NCI-H1694 (cell line): ENCODE measurements at regions not wholly inside any gene's neighbourhood (a gene's known extent, or its start where the extent isn't known, plus 50 kb on each side); places are given as distances from the start of the nearest gene placed in this dataset.
"Not testable (repeated sequence)": the region's sequence is repeated elsewhere in the genome, so short reads cannot be mapped to it uniquely, and the experiment has no call there.

ENCODE experiments used
- DNase-seq: peaks from one replicate; lab custom pipeline; 2025; lab: John Stamatoyannopoulos, UW

DNA sequence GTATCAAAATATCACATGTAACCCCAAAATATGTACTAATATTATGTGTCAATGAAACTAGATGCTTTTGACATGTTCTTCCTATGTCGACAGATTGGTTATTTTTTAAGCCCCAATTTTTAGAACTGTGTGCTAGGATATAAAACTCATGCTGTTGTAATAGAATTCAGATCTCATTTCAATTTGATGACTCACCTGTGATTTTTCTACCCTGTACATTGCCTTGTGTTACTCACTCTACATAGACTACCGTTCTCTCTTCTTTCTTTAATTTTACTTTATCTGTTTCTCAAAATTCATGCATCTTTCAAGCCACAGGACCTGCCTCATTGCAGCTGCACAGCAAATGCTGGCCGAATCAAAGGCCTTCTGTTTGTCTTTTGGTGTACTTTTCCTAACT, 284.5 kb downstream of the MAT2B start:
- DNase-seq = no peak

DNA sequence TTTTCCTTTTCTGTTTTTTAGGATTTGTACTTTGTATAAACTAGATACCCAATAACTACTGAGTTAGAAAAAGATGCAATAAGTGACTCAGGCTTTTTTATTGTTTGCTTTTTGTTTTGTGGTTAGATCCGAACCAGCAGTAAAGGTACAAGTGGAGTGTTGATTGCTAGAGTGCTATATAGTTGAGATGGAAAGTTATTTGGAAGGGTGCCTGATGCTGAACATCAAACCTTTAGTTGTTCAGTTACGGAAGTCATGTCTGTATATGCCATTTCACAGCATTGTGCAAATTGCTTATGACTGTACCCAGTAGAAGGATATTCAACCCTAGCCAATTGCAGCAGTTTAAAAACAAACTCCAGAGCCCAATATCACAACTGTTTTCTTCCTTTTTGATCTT, 285.1 kb downstream of the MAT2B start:
- no peak for DNase-seq

DNA sequence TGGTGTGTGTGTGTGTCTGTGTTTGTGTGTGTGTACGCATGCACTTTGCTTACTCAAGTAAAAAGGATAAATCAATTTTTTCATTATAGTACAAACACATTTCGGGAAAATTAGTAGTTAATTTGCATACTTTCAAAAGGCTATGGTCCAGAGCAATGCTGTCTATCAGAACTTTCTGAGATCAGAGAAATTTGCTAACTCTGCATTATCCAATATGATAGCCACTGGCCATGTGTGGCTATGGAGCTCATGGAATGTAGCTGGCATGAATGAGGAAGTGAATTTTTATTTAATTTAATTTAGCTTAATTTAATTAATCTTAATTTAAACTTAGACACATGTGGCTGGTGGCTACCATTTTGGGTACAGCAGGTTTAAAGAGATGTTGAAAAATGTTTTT, 289.6 kb downstream of the MAT2B start:
- no peak for DNase-seq

DNA sequence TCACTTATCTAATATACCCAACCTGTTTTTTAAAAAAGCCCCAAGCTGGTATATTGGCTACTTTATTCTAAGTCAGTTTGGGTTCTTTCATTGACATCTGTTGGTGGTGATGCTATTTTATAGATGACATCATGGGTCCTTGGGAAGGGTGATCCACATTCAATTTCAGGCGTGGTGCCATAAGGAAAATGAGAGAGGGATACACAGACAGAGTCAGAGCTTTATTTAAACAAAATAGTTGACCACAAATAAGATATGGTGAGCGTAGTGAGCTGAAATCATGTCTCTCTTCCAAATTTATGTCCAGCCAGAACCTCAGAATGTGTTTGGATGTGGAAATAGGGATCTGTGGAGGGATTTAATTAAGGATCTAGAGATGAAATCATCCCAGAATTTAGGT, 302.4 kb downstream of the MAT2B start:
- no peak for DNase-seq

DNA sequence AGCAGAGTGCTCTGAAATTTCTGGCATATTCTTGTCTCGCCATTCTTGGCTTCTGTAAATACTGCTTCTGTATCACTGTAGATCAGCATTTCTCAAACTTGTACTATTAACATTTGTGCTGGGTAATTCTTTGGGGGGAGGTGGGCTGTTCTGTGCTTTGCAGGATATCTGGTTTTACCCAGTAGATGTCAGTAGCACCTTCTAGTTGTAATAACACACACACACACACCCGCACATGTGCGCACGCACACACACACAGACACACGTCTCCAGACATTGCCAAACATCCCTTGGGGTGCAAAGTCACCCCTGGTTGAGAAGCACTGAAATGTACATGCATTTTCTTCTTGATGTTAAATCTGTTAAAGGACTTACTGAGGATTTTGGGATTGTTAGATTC, 304.1 kb downstream of the MAT2B start:
- DNase-seq = no peak

DNA sequence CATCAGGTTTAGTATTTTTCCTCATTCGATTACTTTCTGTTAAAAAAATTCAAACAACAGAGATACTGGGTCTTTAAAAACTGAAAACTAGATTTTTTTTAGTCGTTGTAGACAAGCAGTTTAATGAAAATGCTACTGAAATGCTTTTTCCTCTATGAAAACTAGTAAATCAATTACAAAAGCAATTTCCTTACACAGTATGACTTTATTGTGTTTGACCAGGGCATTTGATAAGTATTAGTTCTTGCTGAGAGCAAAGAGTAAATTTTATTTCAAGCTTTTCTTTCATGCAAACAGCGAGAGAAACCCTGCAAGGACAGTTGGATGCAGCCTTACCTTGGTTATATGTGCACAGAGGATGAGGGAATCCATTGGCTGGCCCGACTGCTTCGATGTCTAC, 308.5 kb downstream of the MAT2B start:
- no peak for DNase-seq

DNA sequence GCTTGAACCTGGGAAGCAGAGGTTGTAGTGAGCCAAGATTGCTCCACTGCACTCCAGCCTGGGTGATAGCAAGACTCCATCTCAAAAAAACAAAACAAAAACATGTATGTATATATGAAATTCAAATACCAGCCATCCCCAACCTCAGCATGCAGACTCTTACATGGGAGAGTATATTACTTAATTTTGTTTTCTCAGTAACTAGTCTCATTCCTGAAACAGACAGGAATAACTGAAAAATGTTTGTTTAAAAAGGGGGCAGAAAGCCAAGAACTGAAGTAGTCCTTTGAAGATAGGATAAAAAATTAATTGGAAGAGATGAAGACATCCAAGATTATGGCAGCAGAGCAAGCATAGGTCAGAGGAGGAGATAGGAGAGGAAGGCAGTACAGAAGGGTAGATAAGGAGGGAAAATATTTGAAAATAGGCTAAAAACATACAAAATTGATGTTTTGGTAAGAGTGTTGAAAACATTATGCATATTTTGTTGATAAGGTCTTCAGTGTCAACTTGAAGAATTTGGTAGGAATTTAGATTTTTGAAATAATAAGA, 309.9 kb downstream of the MAT2B start:
- DNase-seq = no peak

DNA sequence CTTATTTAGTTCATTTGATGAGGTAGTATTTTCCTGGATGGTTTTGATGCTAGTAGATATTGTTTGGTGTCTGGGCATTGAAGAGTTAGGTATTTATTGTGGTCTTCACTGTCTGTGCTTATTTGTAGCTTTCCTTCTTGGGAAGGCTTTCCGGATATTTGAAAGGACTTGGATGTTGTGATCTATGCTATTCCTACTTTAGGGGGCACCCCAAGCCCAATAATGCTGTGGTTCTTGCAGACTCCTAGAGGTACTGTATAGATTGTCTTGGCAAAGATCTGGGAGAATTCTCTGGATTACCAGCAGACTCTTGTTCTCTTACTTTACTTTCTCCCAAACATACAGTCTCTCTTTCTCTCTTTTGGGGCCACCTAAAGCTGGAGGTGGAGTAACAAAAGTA, 315.7 kb downstream of the MAT2B start:
- no peak for DNase-seq

DNA sequence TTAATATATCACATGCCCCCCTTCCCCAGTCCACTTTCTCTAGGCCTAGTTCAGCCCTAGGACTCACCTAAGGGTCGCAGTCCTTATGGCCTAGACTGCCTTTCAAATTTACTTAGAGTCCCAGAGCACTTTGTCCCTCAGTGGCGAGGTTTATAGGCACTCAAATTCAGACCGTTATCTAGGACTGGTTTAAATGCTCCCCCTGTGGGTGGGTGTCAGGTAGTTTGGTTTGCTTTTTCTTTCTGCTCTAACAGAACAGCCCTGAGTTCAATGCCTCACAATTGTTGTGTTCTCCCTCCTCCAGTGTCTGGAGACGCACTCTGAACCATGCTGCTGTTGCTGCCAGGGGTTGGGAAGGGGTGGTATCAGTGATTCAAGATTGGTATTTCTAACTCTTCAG, 317.1 kb downstream of the MAT2B start:
- no peak for DNase-seq

DNA sequence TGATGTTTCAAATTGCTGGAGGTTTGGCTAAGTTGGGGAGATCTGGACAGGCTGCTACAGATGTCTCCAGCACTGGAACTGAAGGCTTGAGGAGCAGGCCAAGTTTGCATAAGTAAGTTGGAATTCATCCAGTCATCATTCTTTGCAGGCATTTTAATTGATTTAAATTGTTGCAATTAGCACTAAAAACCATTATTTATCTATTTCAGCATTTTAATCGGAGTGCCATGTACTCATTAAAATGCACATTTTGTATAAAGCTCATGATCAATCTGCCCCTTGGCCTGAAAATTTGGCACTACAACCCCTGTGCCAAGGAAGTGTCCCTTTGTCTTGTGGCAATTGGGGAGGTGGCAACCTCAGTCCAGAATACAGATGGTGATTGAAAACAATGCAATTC, 320.2 kb downstream of the MAT2B start:
- DNase-seq = no peak

DNA sequence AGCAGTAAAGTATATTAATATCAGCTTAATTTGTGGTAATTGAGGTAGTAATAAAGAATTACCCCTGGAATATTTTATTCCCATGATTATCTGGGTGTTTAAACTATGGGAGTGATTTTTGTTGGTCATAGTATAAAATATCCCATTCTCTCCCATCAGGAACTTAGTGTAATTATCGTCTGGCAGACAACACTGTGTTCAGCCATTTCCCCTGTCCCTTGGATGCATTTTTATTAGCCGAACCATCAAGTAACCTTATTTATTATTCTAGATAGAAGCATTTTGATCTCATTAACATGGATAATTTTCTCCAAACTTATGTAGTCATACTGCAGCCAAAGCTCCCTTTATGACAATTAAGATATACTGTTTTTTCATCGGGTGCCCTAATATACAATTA, 320.8 kb downstream of the MAT2B start:
- no peak for DNase-seq

DNA sequence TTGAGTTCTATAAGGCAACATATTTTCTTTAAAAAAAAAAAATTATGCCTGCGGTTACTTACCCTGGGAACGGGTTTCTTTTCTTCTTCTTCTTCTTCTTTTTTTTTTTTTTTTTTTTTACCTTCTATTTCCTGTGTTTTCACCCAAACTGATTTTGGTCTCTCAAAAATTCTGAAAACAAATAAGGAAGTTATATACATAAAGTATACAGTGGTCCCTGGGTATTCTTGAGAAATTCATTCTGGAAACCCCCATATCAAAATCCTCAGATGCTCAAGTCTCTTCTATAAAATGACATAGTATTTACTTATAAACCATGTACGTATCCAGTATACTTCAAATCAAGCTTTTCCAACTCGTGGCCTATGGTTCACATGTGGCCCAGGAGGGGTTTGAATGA, 326.7 kb downstream of the MAT2B start:
- no peak for DNase-seq

DNA sequence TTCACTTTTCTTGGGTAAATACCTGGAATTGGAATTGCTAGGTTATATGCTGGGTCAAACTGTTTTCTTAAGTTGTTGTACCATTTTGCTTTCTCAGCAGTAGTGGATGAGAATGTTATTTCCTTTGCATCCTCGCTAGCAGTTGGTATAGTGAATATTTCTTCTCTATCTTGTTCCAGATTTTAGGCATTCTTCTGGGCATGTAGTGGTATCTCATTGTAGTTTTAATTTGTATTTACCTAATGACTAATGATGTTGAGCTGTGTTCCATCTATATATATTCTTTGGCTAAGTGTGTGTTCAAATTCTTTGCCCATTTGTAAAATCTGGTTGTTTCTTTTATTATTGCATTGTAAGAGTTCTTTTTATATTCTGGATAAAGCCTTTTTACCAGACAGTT, 333.3 kb downstream of the MAT2B start:
- DNase-seq = no peak

DNA sequence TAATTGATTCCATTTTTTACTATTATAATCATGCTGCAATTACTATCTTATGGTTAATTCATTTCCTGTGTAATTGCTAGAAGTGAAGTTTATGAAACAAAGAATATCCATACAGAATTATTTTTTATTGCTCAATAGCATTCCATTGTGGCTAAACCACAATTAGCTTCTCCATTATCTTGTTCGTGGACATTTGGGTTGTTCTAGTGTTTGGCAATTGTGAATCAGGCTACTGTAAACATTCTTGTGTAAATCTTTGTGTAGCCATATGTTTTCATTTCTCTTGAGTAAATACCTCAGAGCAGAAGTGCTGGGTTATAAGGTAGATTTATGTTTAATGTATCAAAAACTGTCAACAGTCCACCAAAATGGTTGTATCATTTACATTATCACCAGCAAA, 341.1 kb downstream of the MAT2B start:
- no peak for DNase-seq

DNA sequence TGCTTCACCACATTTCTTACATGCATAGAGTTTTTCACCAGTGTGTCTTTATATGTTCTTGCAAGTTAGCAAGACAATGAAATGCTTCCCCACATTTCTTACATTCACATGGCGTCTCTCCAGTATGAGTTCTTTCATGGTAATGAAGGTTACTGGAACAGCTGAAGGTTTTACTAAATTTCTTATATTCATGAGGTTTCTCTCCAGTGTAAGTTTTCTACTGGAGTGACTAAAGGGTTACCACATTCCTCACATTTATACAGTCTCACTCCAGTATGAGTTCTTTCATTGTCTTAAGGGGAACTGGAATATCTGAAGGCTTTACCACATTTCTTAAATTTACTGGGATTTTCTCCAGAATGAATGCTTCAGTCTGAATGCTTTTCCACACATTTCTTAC, 350.3 kb downstream of the MAT2B start:
- no peak for DNase-seq

DNA sequence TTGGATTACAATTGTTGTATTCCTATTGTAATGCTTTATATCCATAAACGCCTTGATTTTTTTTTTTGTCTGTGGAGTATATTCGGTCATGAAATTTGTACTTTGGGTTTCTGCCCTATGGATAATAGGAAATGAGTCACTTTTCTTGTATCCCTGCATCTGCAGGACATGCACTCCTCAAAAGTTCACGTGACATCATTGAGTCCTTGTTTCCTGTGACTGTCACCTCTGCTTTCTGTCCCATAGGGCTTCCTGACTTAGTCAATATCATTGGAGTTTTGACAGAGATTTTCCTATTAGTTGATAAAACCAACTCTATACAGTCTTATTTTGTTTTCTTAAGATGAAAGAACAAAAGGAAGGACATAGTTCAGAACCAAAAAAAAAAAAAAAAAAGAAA, 356.3 kb downstream of the MAT2B start:
- no peak for DNase-seq

DNA sequence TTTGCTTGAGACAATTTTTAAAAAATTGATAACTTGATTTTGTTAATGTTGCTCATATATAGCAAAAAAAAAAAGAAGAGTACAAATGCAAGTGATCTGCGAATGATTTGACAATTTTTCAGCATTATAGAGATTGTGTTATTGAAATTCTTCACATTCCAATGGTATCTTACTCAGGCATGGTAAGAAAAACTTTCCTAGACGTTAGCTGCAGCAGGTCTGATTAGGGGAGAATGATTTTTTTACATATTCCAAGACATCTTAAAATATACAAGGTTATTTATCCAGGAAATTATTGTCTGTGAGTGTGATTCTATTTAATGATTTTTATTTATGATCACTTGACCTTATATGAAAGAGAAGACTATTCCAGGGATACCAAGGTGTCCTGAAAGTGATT, 361.9 kb downstream of the MAT2B start:
- no peak for DNase-seq

DNA sequence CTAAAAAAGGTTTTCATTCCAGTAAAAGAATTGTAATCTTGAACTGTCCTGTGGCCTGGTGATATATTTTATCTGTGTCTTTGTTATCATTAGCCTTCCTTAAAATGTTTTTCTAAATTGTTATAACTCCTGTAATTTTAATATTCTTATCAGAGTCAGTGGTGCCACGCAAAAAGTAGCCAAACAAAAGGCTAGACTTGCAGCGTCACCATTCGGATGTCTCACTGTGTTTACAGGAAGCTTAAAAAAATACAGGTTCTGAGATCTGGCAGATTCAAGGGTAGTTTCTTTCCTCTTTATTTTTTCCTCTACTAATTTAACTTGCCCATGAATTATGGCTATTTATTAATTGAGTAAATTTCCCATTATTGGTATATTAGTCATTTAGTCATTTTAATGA, 362.3 kb downstream of the MAT2B start:
- DNase-seq = no peak

DNA sequence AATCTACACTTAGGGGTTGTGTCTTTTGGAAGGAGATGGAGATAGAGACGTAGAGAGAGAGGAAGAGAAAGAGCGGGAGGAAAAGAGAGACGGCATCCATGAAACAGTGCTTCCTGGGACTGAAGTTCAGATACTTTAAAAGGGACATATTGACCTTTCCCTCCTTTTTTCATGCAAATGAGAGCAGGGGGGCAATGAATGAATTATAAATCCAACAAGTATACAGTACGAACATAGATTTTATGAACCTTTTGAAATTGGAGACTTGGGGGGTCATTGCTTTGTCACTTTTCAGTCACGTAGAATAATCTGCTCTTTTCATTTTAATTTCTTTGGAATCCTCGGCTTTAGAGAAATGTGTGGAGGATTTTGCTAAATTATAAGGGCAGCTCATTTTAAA, 364.2 kb downstream of the MAT2B start:
- no peak for DNase-seq

DNA sequence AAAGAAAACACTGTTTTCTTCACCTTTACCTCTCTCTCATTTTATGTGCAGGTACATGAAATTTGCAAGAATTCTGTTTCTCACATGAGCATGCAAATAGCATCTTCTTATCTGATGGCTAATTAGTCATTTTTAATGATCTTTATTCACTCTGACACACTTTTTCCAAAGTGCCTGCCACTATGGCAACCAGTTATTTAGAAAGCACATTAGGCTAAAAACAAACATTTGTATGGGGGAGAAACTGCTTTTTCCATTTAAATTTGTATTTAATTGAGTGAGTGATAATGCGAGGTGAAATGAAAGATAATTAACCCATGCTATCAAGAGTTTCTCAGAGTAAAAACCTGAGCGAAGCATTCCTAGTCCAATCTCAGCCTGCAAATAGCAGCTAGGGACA, 365.0 kb downstream of the MAT2B start:
- no peak for DNase-seq

DNA sequence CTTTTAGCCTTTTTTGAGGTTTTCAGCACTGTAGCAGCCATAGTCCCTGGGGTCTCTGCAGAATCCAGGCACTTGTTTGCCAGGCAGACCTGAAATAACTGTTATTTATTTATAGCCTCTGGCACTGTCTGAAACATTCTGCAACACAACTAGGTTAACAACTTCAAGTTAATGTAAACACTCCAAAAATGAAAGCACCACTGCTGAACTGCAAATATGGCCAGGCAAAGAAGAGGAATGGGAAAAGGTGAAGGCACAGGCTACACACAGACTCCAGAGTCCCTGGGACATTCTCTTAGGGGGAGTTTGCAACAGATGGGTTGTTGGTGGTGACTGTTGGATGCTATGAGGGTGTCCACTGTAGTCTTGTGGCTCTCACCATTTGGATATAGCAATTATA, 369.0 kb downstream of the MAT2B start:
- DNase-seq = no peak

DNA sequence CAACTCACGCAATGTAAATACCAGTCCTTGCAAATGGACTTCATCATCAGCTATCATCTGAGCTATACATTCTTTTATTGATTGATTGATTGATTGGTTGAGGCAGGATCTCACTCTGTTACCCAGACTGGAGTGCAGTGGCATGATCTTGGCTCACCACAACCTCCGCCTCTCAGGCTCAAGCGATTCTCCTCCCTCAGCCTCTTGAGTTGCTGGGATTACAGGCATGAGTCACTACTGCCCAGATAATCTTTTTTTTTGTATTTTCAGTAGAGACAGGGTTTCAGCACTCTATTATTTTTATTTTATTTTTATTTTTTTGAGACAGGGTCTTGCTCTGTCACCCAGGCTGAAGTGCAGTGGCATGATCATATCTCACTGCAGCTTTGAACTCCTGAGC, 369.5 kb downstream of the MAT2B start:
- not testable (repeated sequence) for DNase-seq

DNA sequence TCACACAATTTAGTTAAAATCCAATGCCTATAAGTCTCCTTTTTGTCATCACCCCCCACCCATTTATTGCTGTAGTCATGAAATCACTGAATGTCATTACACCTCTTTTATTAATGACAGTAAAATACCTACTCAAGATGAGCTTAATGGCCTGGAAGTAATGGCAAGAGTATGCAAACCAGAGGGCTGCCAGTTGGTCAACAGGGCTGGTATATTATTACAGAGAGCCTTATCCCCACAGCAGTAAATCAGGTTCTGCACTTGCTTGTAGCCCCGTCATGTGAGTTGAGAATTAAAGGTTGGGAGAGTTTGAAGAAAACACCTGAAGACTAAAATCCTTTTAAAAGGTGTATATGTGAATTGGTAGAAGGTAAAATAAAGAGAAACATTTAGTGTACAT, 372.4 kb downstream of the MAT2B start:
- no peak for DNase-seq

DNA sequence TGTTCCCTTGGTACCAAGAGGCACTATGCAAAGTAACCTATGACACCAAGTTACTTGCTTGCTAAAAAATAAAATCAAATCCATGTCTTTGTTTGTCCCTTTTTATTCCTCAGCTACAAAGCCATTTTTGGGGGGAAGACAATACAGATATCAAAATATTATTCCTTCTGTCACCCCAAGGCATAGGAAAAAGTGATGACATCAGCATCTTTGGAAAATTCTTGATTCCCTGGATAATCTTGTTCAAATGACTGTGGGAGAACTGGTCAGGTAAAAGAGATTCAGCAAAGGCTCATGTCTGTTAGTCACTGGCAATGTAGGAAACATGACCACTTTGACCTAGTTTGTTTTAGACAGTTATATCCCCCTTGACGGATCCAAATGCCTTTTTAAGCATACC, 373.1 kb downstream of the MAT2B start:
- DNase-seq = no peak

DNA sequence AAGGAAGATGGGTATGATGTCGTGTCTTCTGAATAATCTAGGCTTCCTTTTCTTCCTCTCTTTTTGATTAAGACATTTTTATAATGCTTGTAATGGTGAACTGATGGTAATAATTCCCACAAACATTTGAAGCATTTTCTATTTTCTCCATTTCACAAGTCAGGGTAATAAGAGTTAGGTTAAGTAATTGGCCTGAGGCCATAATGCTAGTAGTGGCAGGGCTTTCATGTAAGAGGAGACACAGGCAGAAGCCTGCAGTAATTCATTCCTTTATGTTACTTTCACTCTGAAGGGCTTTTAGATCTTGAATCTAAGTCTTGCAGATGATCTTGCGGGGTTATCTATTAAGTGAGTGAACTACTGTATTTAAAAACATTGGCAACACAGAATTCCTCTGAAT, 374.9 kb downstream of the MAT2B start:
- DNase-seq = no peak
